Left ventricle myocardium inferior (tissue), 1 donor: ENCODE measurements at regions not wholly inside any gene's neighbourhood (a gene's known extent, or its start where the extent isn't known, plus 50 kb on each side); places are given as distances from the start of the nearest gene placed in this dataset.

Source experiments
- DNase-seq: peaks from one replicate; pipeline ENCODE4 v3.0.0-alpha.2; 2020
- H3K27ac ChIP-seq: fragments of 200-600 bp; replicated peaks from 2 replicates; pipeline ENCODE4 v1.8.0; 2021
- H3K27me3 ChIP-seq: fragments of 200-600 bp; 2 replicates; pipeline ENCODE4 v1.8.0; 2021; ENCODE audit warnings: low read depth
- H3K36me3 ChIP-seq: fragments of 200-600 bp; 2 replicates; pipeline ENCODE4 v1.8.0; 2021
- H3K4me1 ChIP-seq: fragments of 200-600 bp; 2 replicates; pipeline ENCODE4 v1.8.0; 2021
- H3K4me3 ChIP-seq: fragments of 200-600 bp; 2 replicates; pipeline ENCODE4 v1.8.0; 2021; ENCODE audit warnings: mild to moderate bottlenecking, moderate library complexity
- H3K9me3 ChIP-seq: fragments of 200-600 bp; replicated peaks from 2 replicates; pipeline ENCODE4 v1.8.0; 2021
- CTCF ChIP-seq: fragments of 200-600 bp; IDR thresholded peaks from 2 replicates; pipeline ENCODE4 v1.8.0; 2021; ENCODE audit warnings: antibody characterized with exemption, mild to moderate bottlenecking, borderline replicate concordance
- intact Hi-C: fragments of 100-400 bp; cut with micrococcal nuclease; formaldehyde crosslinking; loops from one replicate; pipeline ENCODE4 v1.11.0; 2022
- donor health status: DM: no; HTN: yes; CAD: no; lungs with severe emphysema.

- Histone ChIP-seq H3K9me3 (peaks cover 8% of the 10 kb centered on the region), H3K4me3 (no peak overlapping the region), H3K27me3 (no peaks in the 10 kb centered on the region), H3K4me1 (peaks cover 7% of the 10 kb centered on the region), H3K36me3 (no peaks in the 10 kb centered on the region), H3K27ac (no peak overlapping the region)
- intact Hi-C loops, result no loop called here
- DNase-seq, result no peak
- no peak for TF ChIP-seq CTCF
These were observed 99.8 kb upstream of the ARHGAP28 start for GRCh38 chr18:6629635-6630140.

GRCh38 chr18:6633310-6633709 lies 96.2 kb upstream of the ARHGAP28 start:
- TF ChIP-seq CTCF, result no peak
- Histone ChIP-seq H3K4me1 (no peaks in the 10 kb centered on the region), H3K4me3 (no peak overlapping the region), H3K36me3 (no peaks in the 10 kb centered on the region), H3K9me3 (peaks cover 8% of the 10 kb centered on the region), H3K27ac (no peak overlapping the region), H3K27me3 (no peaks in the 10 kb centered on the region)
- DNase-seq, result no peak
- intact Hi-C loops, result no loop called here

- TF ChIP-seq CTCF, result no peak
- Histone ChIP-seq H3K4me1 (no peaks in the 10 kb centered on the region), H3K36me3 (no peaks in the 10 kb centered on the region)
These were observed 93.4 kb upstream of the ARHGAP28 start for GRCh38 chr18:6636091-6636490.

GRCh38 chr18:6638447-6638846 lies 91.1 kb upstream of the ARHGAP28 start:
- no peak overlapping the region for H3K27ac ChIP-seq
- H3K27me3 ChIP-seq, result no peaks in the 10 kb centered on the region
- DNase-seq, result no peak
- no peaks in the 10 kb centered on the region for H3K4me1 ChIP-seq
- H3K9me3 ChIP-seq, result no peaks in the 10 kb centered on the region
- no peaks in the 10 kb centered on the region for H3K36me3 ChIP-seq
- TF ChIP-seq CTCF, result no peak
- no peak overlapping the region for H3K4me3 ChIP-seq
- intact Hi-C loops, result no loop called here

More at GRCh38 chr18:6636091-6636490, 93.4 kb upstream of the ARHGAP28 start:
- intact Hi-C loops, result no loop called here
- Histone ChIP-seq H3K4me3 (no peak overlapping the region), H3K9me3 (peaks cover 8% of the 10 kb centered on the region), H3K27me3 (no peaks in the 10 kb centered on the region), H3K27ac (no peak overlapping the region)
- DNase-seq, result no peak

- H3K4me3 ChIP-seq, result no peak overlapping the region
- no peak for DNase-seq
- H3K27me3 ChIP-seq, result no peaks in the 10 kb centered on the region
- intact Hi-C loops, result no loop called here
- no peak for TF ChIP-seq CTCF
- no peaks in the 10 kb centered on the region for H3K36me3 ChIP-seq
- H3K9me3 ChIP-seq, result peaks cover 7% of the 10 kb centered on the region
- no peaks in the 10 kb centered on the region for H3K4me1 ChIP-seq
- H3K27ac ChIP-seq, result no peak overlapping the region
These were observed 90.2 kb upstream of the ARHGAP28 start for GRCh38 chr18:6639305-6639704.
